HCT116 (cell line): ENCODE measurements at regions not wholly inside any gene's neighbourhood (a gene's known extent, or its start where the extent isn't known, plus 50 kb on each side); places are given as distances from the start of the nearest gene placed in this dataset.
"Not testable (repeated sequence)": the region's sequence is repeated elsewhere in the genome, so short reads cannot be mapped to it uniquely, and the experiment has no call there.

Experiments used
- ATAC-seq: fragments of 200-7000 bp; cut with Tn5 transposase; 2 replicates; pipeline ENCODE4 v1.9.1; 2020; ENCODE audit warnings: mild to moderate bottlenecking, moderate library complexity
- BruUV-seq: library from RNA; stranded (reverse); fragments of 400-500 nt; replicated peaks from 2 replicates; lab custom pipeline; 2021; lab: Mats Ljungman, UMichigan
- CTCF ChIA-PET: fragments of 300-600 bp; sonication (Branson Sonifier 250); formaldehyde crosslinking; loops from one replicate; lab custom pipeline; 2021; ENCODE audit warnings: antibody characterized with exemption; lab: Charles Lee
- POLR2A ChIA-PET: fragments of 300-600, 350-600 bp; sonication (Branson Sonifier 250); formaldehyde crosslinking; loops from one replicate; lab custom pipeline; 2021; ENCODE audit warnings: antibody characterized with exemption; lab: Charles Lee
- RAD21 ChIA-PET, 2 experiments: fragments of 300-600 bp; sonication (Branson Sonifier 250); formaldehyde crosslinking; loops; one replicate each; lab custom pipeline; 2023; ENCODE audit warnings: low total read pairs in 2 of 2; ENCODE audit not compliant: uncharacterized antibody in 2 of 2, unreplicated experiment in 2 of 2, low non-redundant PET in 1 of 2; lab: Charles Lee
- DNase-seq: peaks from one replicate; pipeline ENCODE4 v3.0.0-alpha.2; 2010; ENCODE audit warnings: low read depth, low spot score
- H2AFZ ChIP-seq: fragments of 200-600 bp; shearing (Covaris generic), sonication (generic); 2 replicates; pipeline ENCODE4 v1.6.1; 2017; ENCODE audit warnings: low read depth, mixed run types, mixed read lengths, antibody characterized with exemption, low read length; ENCODE audit not compliant: poor library complexity, severe bottlenecking
- H3K27ac ChIP-seq: 2 replicates; pipeline ENCODE4 v1.5.1; 2012; ENCODE audit warnings: low read depth, low read length
- H3K27me3 ChIP-seq: fragments of 200-600 bp; sonication (generic); 2 replicates; pipeline ENCODE4 v1.6.1; 2016; ENCODE audit warnings: mixed run types, low read length, mixed read lengths; ENCODE audit not compliant: insufficient read depth
- H3K36me3 ChIP-seq, 2 experiments: fragments of 200-500 bp in 1 of 2; fragments of 200-600 bp in 1 of 2; sonication (Bioruptor generic) in 1 of 2; sonication (generic) in 1 of 2; 2 replicates each; pipeline versions ENCODE4 v1.5.1 to v1.6.1; 2014 to 2016; ENCODE audit warnings: low read length in 2 of 2, inconsistent platforms in 1 of 2, mixed read lengths in 1 of 2, mixed run types in 1 of 2; ENCODE audit not compliant: insufficient read depth in 2 of 2, control insufficient read depth in 1 of 2
- H3K4me1 ChIP-seq, 2 experiments: fragments of 200-600 bp in 1 of 2; sonication (generic) in 1 of 2; 2 replicates each; pipeline versions ENCODE4 v1.5.1 to v1.6.1; 2012 to 2017; ENCODE audit warnings: low read length in 2 of 2, inconsistent platforms in 1 of 2, mild to moderate bottlenecking in 1 of 2, mixed read lengths in 1 of 2, mixed run types in 1 of 2, moderate library complexity in 1 of 2; ENCODE audit not compliant: insufficient read depth in 2 of 2, control insufficient read depth in 1 of 2
- H3K4me2 ChIP-seq: fragments of 200-600 bp; sonication (generic); 2 replicates; pipeline ENCODE4 v1.6.1; 2017; ENCODE audit warnings: mixed run types, low read length, mixed read lengths
- H3K4me3 ChIP-seq, 2 experiments: fragments of 200-600 bp in 1 of 2; sonication (generic) in 1 of 2; replicated peaks in 1 of 2; 2 replicates each; pipeline ENCODE4 v1.5.1; 2011 to 2016; ENCODE audit warnings: low read length in 2 of 2, control low read depth in 1 of 2, low read depth in 1 of 2, mild to moderate bottlenecking in 1 of 2, mixed read lengths in 1 of 2, mixed run types in 1 of 2
- H3K79me2 ChIP-seq: fragments of 200-600 bp; sonication (generic); 2 replicates; pipeline ENCODE4 v1.6.1; 2017; ENCODE audit warnings: mild to moderate bottlenecking, mixed run types, low read length, moderate library complexity, mixed read lengths; ENCODE audit not compliant: insufficient read depth
- H3K9ac ChIP-seq: fragments of 200-600 bp; sonication (generic); 2 replicates; pipeline ENCODE4 v1.6.1; 2016; ENCODE audit warnings: low read length, mixed read lengths
- H3K9me2 ChIP-seq: fragments of 200-600 bp; sonication (generic), shearing (Covaris generic); 2 replicates; pipeline ENCODE4 v1.6.1; 2017; ENCODE audit warnings: mixed run types, mild to moderate bottlenecking, moderate library complexity; ENCODE audit not compliant: insufficient read depth
- H3K9me3 ChIP-seq, 2 experiments: fragments of 200-500 bp in 1 of 2; fragments of 200-600 bp in 1 of 2; sonication (Bioruptor generic) in 1 of 2; sonication (generic) in 1 of 2; 2 replicates each; pipeline ENCODE4 v1.6.1; 2014 to 2017; ENCODE audit warnings: low read length in 2 of 2, mixed read lengths in 2 of 2, inconsistent platforms in 1 of 2, low read depth in 1 of 2, mild to moderate bottlenecking in 1 of 2, mixed run types in 1 of 2, moderate library complexity in 1 of 2; ENCODE audit not compliant: control insufficient read depth in 1 of 2, insufficient read depth in 1 of 2
- H4K20me1 ChIP-seq: fragments of 200-600 bp; sonication (generic), shearing (Covaris generic); 2 replicates; pipeline ENCODE4 v1.6.1; 2017; ENCODE audit warnings: mixed run types, mild to moderate bottlenecking, moderate library complexity; ENCODE audit not compliant: insufficient read depth
- ATF3 ChIP-seq: IDR thresholded peaks from 2 replicates; pipeline ENCODE4 v1.6.1; 2012
- CBX3 ChIP-seq: IDR thresholded peaks from 2 replicates; pipeline ENCODE4 v1.6.1; 2012; ENCODE audit warnings: low read depth
- CEBPB ChIP-seq: IDR thresholded peaks from 2 replicates; pipeline ENCODE4 v1.6.1; 2012; ENCODE audit warnings: low read depth
- CTCF ChIP-seq, 3 experiments: fragments of 200-600 bp in 1 of 3; sonication (generic) in 1 of 3; IDR thresholded peaks in 2 of 3; conservative IDR thresholded peaks in 1 of 3; 2 replicates each; pipeline ENCODE4 v1.5.1; 2012 to 2017; ENCODE audit warnings: low read depth in 2 of 3, low read length in 2 of 3, antibody characterized with exemption in 1 of 3, borderline replicate concordance in 1 of 3, control low read depth in 1 of 3, mild to moderate bottlenecking in 1 of 3, mixed read lengths in 1 of 3, mixed run types in 1 of 3, moderate library complexity in 1 of 3; ENCODE audit not compliant: insufficient read depth in 1 of 3
- EZH2 ChIP-seq: fragments of 200-600 bp; sonication (generic); IDR thresholded peaks from 2 replicates; pipeline ENCODE4 v1.6.1; 2017; ENCODE audit warnings: antibody characterized with exemption, mixed run types
- EZH2phosphoT487 ChIP-seq: fragments of 200-600 bp; IDR thresholded peaks from 2 replicates; pipeline ENCODE4 v1.6.1; 2018; ENCODE audit warnings: antibody characterized with exemption, borderline replicate concordance
- FOSL1 ChIP-seq: IDR thresholded peaks from 2 replicates; pipeline ENCODE4 v1.6.1; 2012; ENCODE audit warnings: low read depth
- JUND ChIP-seq: IDR thresholded peaks from 2 replicates; pipeline ENCODE4 v1.6.1; 2012
- POLR2AphosphoS5 ChIP-seq: IDR thresholded peaks from 2 replicates; pipeline ENCODE4 v1.6.1; 2011; ENCODE audit warnings: mild to moderate bottlenecking, low read depth, low read length, moderate library complexity
- RAD21 ChIP-seq: IDR thresholded peaks from 2 replicates; pipeline ENCODE4 v1.6.1; 2012; ENCODE audit warnings: low read depth, mild to moderate bottlenecking
- SIN3A ChIP-seq: IDR thresholded peaks from 2 replicates; pipeline ENCODE4 v1.6.1; 2012; ENCODE audit warnings: low read depth
- SP1 ChIP-seq: IDR thresholded peaks from 2 replicates; pipeline ENCODE4 v1.6.1; 2012; ENCODE audit warnings: low read depth
- YY1 ChIP-seq: IDR thresholded peaks from 2 replicates; pipeline ENCODE4 v1.6.1; 2011; ENCODE audit warnings: low read length, low read depth, moderate library complexity, mild to moderate bottlenecking; ENCODE audit not compliant: insufficient replicate concordance; ENCODE audit errors: extremely low read depth
- ZBTB33 ChIP-seq: IDR thresholded peaks from 2 replicates; pipeline ENCODE4 v1.6.1; 2011; ENCODE audit warnings: mild to moderate bottlenecking, low read length, moderate library complexity; ENCODE audit not compliant: insufficient replicate concordance; ENCODE audit errors: extremely low read depth
- ZFX ChIP-seq: fragments of 450-650 bp; IDR thresholded peaks from 2 replicates; pipeline ENCODE4 v1.6.1; 2017
- intact Hi-C: fragments of 100-400 bp; cut with micrococcal nuclease; formaldehyde crosslinking; loops from 2 replicates; pipeline ENCODE4 v1.10.0; 2022
- TF ChIP-seq, protein P1 (sequence below): IDR thresholded peaks from 2 replicates; pipeline ENCODE4 v1.6.1; 2012

DNA sequence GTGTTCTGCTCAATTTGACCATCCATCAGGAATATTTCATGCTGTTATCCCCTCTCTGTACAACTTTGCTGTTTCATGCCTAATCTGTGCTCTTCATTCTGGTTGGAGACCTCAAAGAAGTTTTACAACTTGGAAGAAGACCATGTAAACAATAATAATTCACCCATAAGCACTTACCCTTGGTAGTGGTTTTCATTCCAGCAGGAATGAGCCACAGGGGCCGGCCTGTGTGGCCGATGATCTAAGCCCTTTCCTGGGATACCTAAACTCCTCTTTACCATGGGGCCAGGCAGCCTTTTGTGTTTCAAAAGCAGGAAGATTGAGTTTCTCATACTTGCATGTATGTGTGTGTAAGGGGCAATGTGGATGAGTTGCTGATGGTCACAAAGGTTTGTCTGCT is 165.0 kb downstream of the FGF1 start:
- DNase-seq = no peak
- H3K4me1 ChIP-seq = peaks cover 0 to 3% of the 10 kb centered on the region in 2 experiments; a peak in 2 of 4 replicates
- H3K9ac ChIP-seq = no peak overlapping the region
- H4K20me1 ChIP-seq = no peaks in the 10 kb centered on the region
- ATAC-seq = no peak
- ChIA-PET POLR2A (no interaction called here), RAD21 (no interaction called here), CTCF (no interaction called here)
- no peaks in the 10 kb centered on the region for H3K9me2 ChIP-seq
- no peaks in the 10 kb centered on the region for H3K27me3 ChIP-seq
- H3K4me2 ChIP-seq = no peak overlapping the region
- no TSS peak for BruUV-seq
- intact Hi-C loops = no loop called here
- TF ChIP-seq EZH2phosphoT487 (no peak), POLR2AphosphoS5 (no peak), JUND (no peak), CBX3 (no peak), CTCF (IDR thresholded peaks at IDR 0.05 in 2 of 3, conservative IDR thresholded peaks at IDR 0.05 in 1 of 3; ENCODE audit: borderline replicate concordance in 1 of 3, insufficient read depth in 1 of 3, low read depth in 2 of 3, low read length in 2 of 3) (no peak), ATF3 (no peak), CEBPB (no peak), SP1 (no peak), EZH2 (no peak), ZFX (no peak), FOSL1 (no peak), ZBTB33 (no peak), YY1 (no peak), RAD21 (no peak), SIN3A (no peak)
- TF ChIP-seq, protein P1, sequence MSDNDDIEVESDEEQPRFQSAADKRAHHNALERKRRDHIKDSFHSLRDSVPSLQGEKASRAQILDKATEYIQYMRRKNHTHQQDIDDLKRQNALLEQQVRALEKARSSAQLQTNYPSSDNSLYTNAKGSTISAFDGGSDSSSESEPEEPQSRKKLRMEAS = no peak
- no peaks in the 10 kb centered on the region for H3K36me3 ChIP-seq
- H3K4me3 ChIP-seq = no peak overlapping the region
- H3K9me3 ChIP-seq = no peaks in the 10 kb centered on the region
- no peak overlapping the region for H3K27ac ChIP-seq
- no peaks in the 10 kb centered on the region for H3K79me2 ChIP-seq
- no peak overlapping the region for H2AFZ ChIP-seq

- H3K9me3 ChIP-seq, H3K9me2 ChIP-seq, H3K4me3 ChIP-seq, ATAC-seq, H3K4me1 ChIP-seq, RAD21 ChIA-PET, CTCF ChIA-PET, H3K36me3 ChIP-seq, H3K4me2 ChIP-seq, POLR2A ChIA-PET, H3K79me2 ChIP-seq, H3K27me3 ChIP-seq, H3K9ac ChIP-seq, H3K27ac ChIP-seq, BruUV-seq, DNase-seq, H2AFZ ChIP-seq, intact Hi-C loops, H4K20me1 ChIP-seq: not testable (repeated sequence)
These were observed 166.0 kb downstream of the FGF1 start for GRCh38 chr5:142519913-142520312.
